Neural cell (in vitro differentiated cells): ENCODE measurements at regions not wholly inside any gene's neighbourhood (a gene's known extent, or its start where the extent isn't known, plus 50 kb on each side); places are given as distances from the start of the nearest gene placed in this dataset.
"Not testable (repeated sequence)": the region's sequence is repeated elsewhere in the genome, so short reads cannot be mapped to it uniquely, and the experiment has no call there.

ENCODE experiments used
- H2AFZ ChIP-seq: fragments of 200-600, 300-800 bp; sonication (generic), shearing (Covaris generic); 2 replicates; pipeline ENCODE4 v1.6.0; 2014; ENCODE audit warnings: low read depth, mild to moderate bottlenecking, antibody characterized with exemption, low read length, moderate library complexity
- H3F3A ChIP-seq: fragments of 200-600 bp; shearing (Covaris generic); 2 replicates; pipeline ENCODE4 v1.6.1; 2016; ENCODE audit warnings: mild to moderate bottlenecking, moderate library complexity, mixed read lengths, antibody characterized with exemption, low read length; ENCODE audit not compliant: insufficient read depth, poor library complexity, severe bottlenecking
- H3K27ac ChIP-seq: fragments of 200-600, 300-800 bp; sonication (generic), shearing (Covaris generic); 2 replicates; pipeline ENCODE4 v1.5.1; 2014; ENCODE audit warnings: mild to moderate bottlenecking, low read length, moderate library complexity
- H3K27me3 ChIP-seq: fragments of 300-800, 200-600 bp; sonication (generic), shearing (Covaris generic); 2 replicates; pipeline ENCODE4 v1.6.0; 2014; ENCODE audit warnings: mild to moderate bottlenecking, low read depth, low read length, moderate library complexity; ENCODE audit not compliant: insufficient read depth
- H3K36me3 ChIP-seq: fragments of 300-800, 200-600 bp; sonication (generic), shearing (Covaris generic); 2 replicates; pipeline ENCODE4 v1.5.1; 2014; ENCODE audit warnings: mild to moderate bottlenecking, antibody characterized with exemption, low read length, moderate library complexity; ENCODE audit not compliant: insufficient read depth
- H3K4me2 ChIP-seq: fragments of 300-800, 200-600 bp; sonication (generic), shearing (Covaris generic); 2 replicates; pipeline ENCODE4 v1.6.0; 2014; ENCODE audit warnings: mild to moderate bottlenecking, low read length
- H3K4me3 ChIP-seq: fragments of 300-800, 200-600 bp; sonication (generic), shearing (Covaris generic); 2 replicates; pipeline ENCODE4 v1.5.1; 2014; ENCODE audit warnings: mild to moderate bottlenecking, low read length, moderate library complexity
- H3K79me2 ChIP-seq: fragments of 200-600 bp; shearing (Covaris generic); replicated peaks from 2 replicates; pipeline ENCODE4 v1.6.0; 2014; ENCODE audit warnings: mild to moderate bottlenecking, low read length, moderate library complexity; ENCODE audit not compliant: insufficient read depth
- H3K9ac ChIP-seq: fragments of 300-800, 200-600 bp; sonication (generic), shearing (Covaris generic); 2 replicates; pipeline ENCODE4 v1.6.1; 2016; ENCODE audit warnings: mild to moderate bottlenecking, low read length, mixed read lengths
- H3K9me2 ChIP-seq: fragments of 200-600 bp; shearing (Covaris generic); 2 replicates; pipeline ENCODE4 v1.6.1; 2016; ENCODE audit warnings: mild to moderate bottlenecking, low read length, mixed read lengths; ENCODE audit not compliant: insufficient read depth
- H3K9me3 ChIP-seq: fragments of 200-600, 300-800 bp; sonication (generic), shearing (Covaris generic); 2 replicates; pipeline ENCODE4 v1.6.1; 2016; ENCODE audit warnings: mild to moderate bottlenecking, mixed run types, low read length, moderate library complexity, mixed read lengths
- H4K20me1 ChIP-seq: fragments of 200-600 bp; shearing (Covaris generic); 2 replicates; pipeline ENCODE4 v1.6.1; 2016; ENCODE audit warnings: mild to moderate bottlenecking, mixed run types; ENCODE audit not compliant: insufficient read depth
- CTCF ChIP-seq: fragments of 450-650 bp; IDR thresholded peaks from 2 replicates; pipeline ENCODE4 v1.5.1; 2014; ENCODE audit warnings: antibody characterized with exemption, mild to moderate bottlenecking, moderate library complexity; ENCODE audit not compliant: poor library complexity, severe bottlenecking
- EP300 ChIP-seq: fragments of 450-650 bp; conservative IDR thresholded peaks from 2 replicates; pipeline ENCODE4 v1.6.1; 2014; ENCODE audit warnings: antibody characterized with exemption, mild to moderate bottlenecking, moderate library complexity; ENCODE audit not compliant: poor library complexity, severe bottlenecking
- EZH2 ChIP-seq: fragments of 200-600, 300-800 bp; shearing (Covaris generic), sonication (generic); IDR thresholded peaks from 2 replicates; pipeline ENCODE4 v1.6.1; 2014; ENCODE audit warnings: antibody characterized with exemption, low read length, borderline replicate concordance, mild to moderate bottlenecking; ENCODE audit not compliant: insufficient read depth, poor library complexity, severe bottlenecking
- MXI1 ChIP-seq: fragments of 450-650 bp; conservative IDR thresholded peaks from 2 replicates; pipeline ENCODE4 v1.6.1; 2014; ENCODE audit warnings: antibody characterized with exemption, mild to moderate bottlenecking; ENCODE audit not compliant: poor library complexity, severe bottlenecking
- POLR2AphosphoS5 ChIP-seq: IDR thresholded peaks from 2 replicates; pipeline ENCODE4 v1.6.1; 2012
- RAD21 ChIP-seq: fragments of 450-650 bp; conservative IDR thresholded peaks from 2 replicates; pipeline ENCODE4 v1.6.1; 2014; ENCODE audit warnings: antibody characterized with exemption, mild to moderate bottlenecking, moderate library complexity
- SMC3 ChIP-seq: fragments of 450-650 bp; conservative IDR thresholded peaks from 2 replicates; pipeline ENCODE4 v1.6.1; 2014; ENCODE audit warnings: antibody characterized with exemption, mild to moderate bottlenecking, moderate library complexity; ENCODE audit not compliant: poor library complexity
- TAF1 ChIP-seq: IDR thresholded peaks from 2 replicates; pipeline ENCODE4 v1.6.1; 2012; ENCODE audit warnings: low read depth
- TF ChIP-seq, protein P1 (sequence below): IDR thresholded peaks from 2 replicates; pipeline ENCODE4 v1.6.1; 2012; ENCODE audit warnings: borderline replicate concordance

GRCh38 chr9:26125693-26126092 is 447.4 kb upstream of the TUSC1 start:
- Histone ChIP-seq H3K27ac (no peak overlapping the region), H3K4me2 (no peak overlapping the region), H3K36me3 (no peaks in the 10 kb centered on the region), H3K27me3 (no peaks in the 10 kb centered on the region), H4K20me1 (no peaks in the 10 kb centered on the region), H2AFZ (no peak overlapping the region), H3F3A (no peaks in the 10 kb centered on the region), H3K9me3 (no peaks in the 10 kb centered on the region), H3K4me3 (no peak overlapping the region), H3K9ac (no peak overlapping the region), H3K79me2 (no peaks in the 10 kb centered on the region), H3K9me2 (no peaks in the 10 kb centered on the region)
- TF ChIP-seq CTCF (no peak), POLR2AphosphoS5 (no peak), RAD21 (no peak), EP300 (no peak), TAF1 (no peak), EZH2 (no peak), SMC3 (no peak), MXI1 (no peak)
- TF ChIP-seq, protein P1, sequence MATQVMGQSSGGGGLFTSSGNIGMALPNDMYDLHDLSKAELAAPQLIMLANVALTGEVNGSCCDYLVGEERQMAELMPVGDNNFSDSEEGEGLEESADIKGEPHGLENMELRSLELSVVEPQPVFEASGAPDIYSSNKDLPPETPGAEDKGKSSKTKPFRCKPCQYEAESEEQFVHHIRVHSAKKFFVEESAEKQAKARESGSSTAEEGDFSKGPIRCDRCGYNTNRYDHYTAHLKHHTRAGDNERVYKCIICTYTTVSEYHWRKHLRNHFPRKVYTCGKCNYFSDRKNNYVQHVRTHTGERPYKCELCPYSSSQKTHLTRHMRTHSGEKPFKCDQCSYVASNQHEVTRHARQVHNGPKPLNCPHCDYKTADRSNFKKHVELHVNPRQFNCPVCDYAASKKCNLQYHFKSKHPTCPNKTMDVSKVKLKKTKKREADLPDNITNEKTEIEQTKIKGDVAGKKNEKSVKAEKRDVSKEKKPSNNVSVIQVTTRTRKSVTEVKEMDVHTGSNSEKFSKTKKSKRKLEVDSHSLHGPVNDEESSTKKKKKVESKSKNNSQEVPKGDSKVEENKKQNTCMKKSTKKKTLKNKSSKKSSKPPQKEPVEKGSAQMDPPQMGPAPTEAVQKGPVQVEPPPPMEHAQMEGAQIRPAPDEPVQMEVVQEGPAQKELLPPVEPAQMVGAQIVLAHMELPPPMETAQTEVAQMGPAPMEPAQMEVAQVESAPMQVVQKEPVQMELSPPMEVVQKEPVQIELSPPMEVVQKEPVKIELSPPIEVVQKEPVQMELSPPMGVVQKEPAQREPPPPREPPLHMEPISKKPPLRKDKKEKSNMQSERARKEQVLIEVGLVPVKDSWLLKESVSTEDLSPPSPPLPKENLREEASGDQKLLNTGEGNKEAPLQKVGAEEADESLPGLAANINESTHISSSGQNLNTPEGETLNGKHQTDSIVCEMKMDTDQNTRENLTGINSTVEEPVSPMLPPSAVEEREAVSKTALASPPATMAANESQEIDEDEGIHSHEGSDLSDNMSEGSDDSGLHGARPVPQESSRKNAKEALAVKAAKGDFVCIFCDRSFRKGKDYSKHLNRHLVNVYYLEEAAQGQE, result no peak

- not testable (repeated sequence) for H3K36me3 ChIP-seq, H3K4me3 ChIP-seq, H2AFZ ChIP-seq, H3K27me3 ChIP-seq, H3K9me2 ChIP-seq, H3K79me2 ChIP-seq, H3K9ac ChIP-seq, H3F3A ChIP-seq, H3K9me3 ChIP-seq, H3K4me2 ChIP-seq, H4K20me1 ChIP-seq, H3K27ac ChIP-seq
Observed at GRCh38 chr9:26116085-26116484, 437.8 kb upstream of the TUSC1 start.

- Histone ChIP-seq H3K27ac (no peak overlapping the region), H3K9me2 (no peaks in the 10 kb centered on the region), H3K36me3 (no peaks in the 10 kb centered on the region), H2AFZ (no peak overlapping the region), H3K9ac (no peak overlapping the region), H3K4me3 (no peak overlapping the region), H3F3A (no peaks in the 10 kb centered on the region), H4K20me1 (no peaks in the 10 kb centered on the region), H3K9me3 (no peaks in the 10 kb centered on the region), H3K79me2 (no peaks in the 10 kb centered on the region), H3K4me2 (no peak overlapping the region), H3K27me3 (no peaks in the 10 kb centered on the region)
- TF ChIP-seq, protein P1, result no peak
- TF ChIP-seq TAF1 (no peak), EZH2 (no peak), EP300 (no peak), CTCF (no peak), SMC3 (no peak)
Observed at GRCh38 chr9:26112724-26113123, 434.5 kb upstream of the TUSC1 start.
